ENCODE measurements at regions not wholly inside any gene's neighbourhood (a gene's known extent, or its start where the extent isn't known, plus 50 kb on each side); places are given as distances from the start of the nearest gene placed in this dataset.

GRCh38 chr17:34527908-34528470 is 51.4 kb upstream of the TMEM132E start:
- DNase-seq, result no peak

- no peak for DNase-seq
These were observed 52.1 kb upstream of the TMEM132E start for GRCh38 chr17:34527136-34527907.

GRCh38 chr17:34525651-34526050 is 53.7 kb upstream of the TMEM132E start:
- no peak for DNase-seq

GRCh38 chr17:34521955-34522354 is 57.4 kb upstream of the TMEM132E start:
- no peak for DNase-seq

GRCh38 chr17:34519282-34519681 is 60.1 kb upstream of the TMEM132E start:
- no peak for DNase-seq

GRCh38 chr17:34517406-34517805 is 62.0 kb upstream of the TMEM132E start:
- DNase-seq, result no peak

GRCh38 chr17:34511931-34512330 is 67.5 kb upstream of the TMEM132E start:
- DNase-seq, result no peak

GRCh38 chr17:34511265-34511664 is 68.1 kb upstream of the TMEM132E start:
- DNase-seq, result no peak

- DNase-seq, result no peak
These were observed 74.4 kb upstream of the TMEM132E start for GRCh38 chr17:34504814-34505484.

GRCh38 chr17:34503528-34504195 is 75.7 kb upstream of the TMEM132E start:
- no peak for DNase-seq

GRCh38 chr17:34502426-34502825 is 77.0 kb upstream of the TMEM132E start:
- DNase-seq, result no peak

GRCh38 chr17:34499576-34499975 is 79.8 kb upstream of the TMEM132E start:
- no peak for DNase-seq

- DNase-seq, result no peak
These were observed 85.5 kb upstream of the TMEM132E start for GRCh38 chr17:34493917-34494316.

- no peak for DNase-seq
These were observed 91.8 kb upstream of the TMEM132E start for GRCh38 chr17:34487626-34488025.

GRCh38 chr17:34486761-34487160 is 92.6 kb upstream of the TMEM132E start:
- DNase-seq, result no peak

GRCh38 chr17:34485999-34486398 is 93.4 kb upstream of the TMEM132E start:
- DNase-seq, result no peak

- DNase-seq, result no peak
These were observed 95.1 kb upstream of the TMEM132E start for GRCh38 chr17:34484193-34484733.

GRCh38 chr17:34482730-34483129 is 96.7 kb upstream of the TMEM132E start:
- no peak for DNase-seq

GRCh38 chr17:34481779-34482178 is 97.6 kb upstream of the TMEM132E start:
- no peak for DNase-seq

GRCh38 chr17:34479371-34479770 is 100.0 kb upstream of the TMEM132E start:
- DNase-seq, result no peak

GRCh38 chr17:34478244-34478643 is 101.1 kb upstream of the TMEM132E start:
- DNase-seq, result no peak

GRCh38 chr17:34475296-34475695 is 104.1 kb upstream of the TMEM132E start:
- no peak for DNase-seq

- no peak for DNase-seq
These were observed 104.7 kb upstream of the TMEM132E start for GRCh38 chr17:34474706-34475105.

All from activated T-cell treated with anti-CD3 and anti-CD28 coated beads for 4 hours (primary cell).